CD4-positive, alpha-beta T cell treated with Interleukin-17A for 1 hour (primary cell): ENCODE measurements at regions not wholly inside any gene's neighbourhood (a gene's known extent, or its start where the extent isn't known, plus 50 kb on each side); places are given as distances from the start of the nearest gene placed in this dataset.

Experiments used
- DNase-seq: peaks from one replicate; pipeline ENCODE4 v3.0.0-alpha.2; 2020

GRCh38 chr3:99430348-99431134 lies 207.9 kb upstream of the COL8A1 start:
- no peak for DNase-seq

GRCh38 chr3:99429502-99429901 lies 208.9 kb upstream of the COL8A1 start:
- no peak for DNase-seq

- DNase-seq, result no peak
Measured at GRCh38 chr3:99425930-99426329, 212.5 kb upstream of the COL8A1 start.

- DNase-seq, result no peak
Measured at GRCh38 chr3:99419116-99419515, 219.3 kb upstream of the COL8A1 start.

- no peak for DNase-seq
Measured at GRCh38 chr3:99418709-99419108, 219.7 kb upstream of the COL8A1 start.

GRCh38 chr3:99418209-99418635 lies 220.2 kb upstream of the COL8A1 start:
- DNase-seq, result no peak

GRCh38 chr3:99413504-99413903 lies 224.9 kb upstream of the COL8A1 start:
- no peak for DNase-seq

GRCh38 chr3:99410789-99411311 lies 227.5 kb upstream of the COL8A1 start:
- no peak for DNase-seq

- no peak for DNase-seq
Measured at GRCh38 chr3:99409961-99410360, 228.4 kb upstream of the COL8A1 start.

GRCh38 chr3:99407257-99407656 lies 231.1 kb upstream of the COL8A1 start:
- DNase-seq, result no peak

- DNase-seq, result no peak
Measured at GRCh38 chr3:99402755-99403154, 235.6 kb upstream of the COL8A1 start.

- no peak for DNase-seq
Measured at GRCh38 chr3:99400352-99400751, 238.0 kb upstream of the COL8A1 start.

GRCh38 chr3:99396651-99397275 lies 241.6 kb upstream of the COL8A1 start:
- DNase-seq, result no peak

- no peak for DNase-seq
Measured at GRCh38 chr3:99394831-99395778, 243.3 kb upstream of the COL8A1 start.

GRCh38 chr3:99393961-99394360 lies 244.4 kb upstream of the COL8A1 start:
- DNase-seq, result no peak

GRCh38 chr3:99388780-99389179 lies 249.6 kb upstream of the COL8A1 start:
- no peak for DNase-seq

GRCh38 chr3:99384596-99384995 lies 253.8 kb upstream of the COL8A1 start:
- DNase-seq, result no peak

GRCh38 chr3:99376926-99377325 lies 261.5 kb upstream of the COL8A1 start:
- no peak for DNase-seq

GRCh38 chr3:99373846-99374210 lies 264.6 kb upstream of the COL8A1 start:
- DNase-seq, result no peak

GRCh38 chr3:99373088-99373845 lies 265.1 kb upstream of the COL8A1 start:
- no peak for DNase-seq

- DNase-seq, result no peak
Measured at GRCh38 chr3:99366663-99367429, 271.5 kb upstream of the COL8A1 start.

- DNase-seq, result no peak
Measured at GRCh38 chr3:99365979-99366378, 272.4 kb upstream of the COL8A1 start.
